Nephron progenitor cell (in vitro differentiated cells): ENCODE measurements at regions not wholly inside any gene's neighbourhood (a gene's known extent, or its start where the extent isn't known, plus 50 kb on each side); places are given as distances from the start of the nearest gene placed in this dataset.
A peak's percentile ranks its signal among the peaks of the same experiment; 100 is the strongest.

ENCODE experiments used
- DNase-seq: peaks from one replicate; pipeline ENCODE4 v3.0.0; 2021
- H3K27ac Mint-ChIP-seq: 2 replicates; pipeline ENCODE4 v1.8.0; 2021; ENCODE audit warnings: mild to moderate bottlenecking, moderate library complexity, mixed read lengths
- H3K27me3 Mint-ChIP-seq: 2 replicates; pipeline ENCODE4 v1.8.0; 2021; ENCODE audit warnings: mild to moderate bottlenecking, low read depth, mixed read lengths; ENCODE audit not compliant: poor library complexity
- H3K36me3 Mint-ChIP-seq: 2 replicates; pipeline ENCODE4 v1.8.0; 2021; ENCODE audit warnings: low read depth, mixed read lengths
- H3K4me1 Mint-ChIP-seq: 2 replicates; pipeline ENCODE4 v1.8.0; 2021; ENCODE audit warnings: mixed read lengths
- H3K4me3 Mint-ChIP-seq: 2 replicates; pipeline ENCODE4 v1.8.0; 2021; ENCODE audit warnings: mild to moderate bottlenecking, moderate library complexity, mixed read lengths
- H3K9me3 Mint-ChIP-seq: 2 replicates; pipeline ENCODE4 v1.8.0; 2021; ENCODE audit warnings: mild to moderate bottlenecking, moderate library complexity, mixed read lengths
- CTCF ChIP-seq: fragments of 200-600 bp; sonication (generic); IDR thresholded peaks from 2 replicates; pipeline ENCODE4 v1.5.0; 2021; ENCODE audit warnings: antibody characterized with exemption

- no peaks in the 10 kb centered on the region for H3K36me3 Mint-ChIP-seq
- DNase-seq: peak; percentile 5
- no peak overlapping the region for H3K4me3 Mint-ChIP-seq
- no peak overlapping the region for H3K27ac Mint-ChIP-seq
- TF ChIP-seq CTCF: no peak
- peaks cover 5% of the 10 kb centered on the region for H3K4me1 Mint-ChIP-seq
- no peaks in the 10 kb centered on the region for H3K27me3 Mint-ChIP-seq
- H3K9me3 Mint-ChIP-seq: peaks cover 4% of the 10 kb centered on the region
Measured at GRCh38 chr6:137309078-137309762, 90.0 kb upstream of the IFNGR1 start.

- no peak overlapping the region for H3K4me3 Mint-ChIP-seq
- no peaks in the 10 kb centered on the region for H3K36me3 Mint-ChIP-seq
- H3K9me3 Mint-ChIP-seq: peaks cover 11% of the 10 kb centered on the region
- no peaks in the 10 kb centered on the region for H3K27me3 Mint-ChIP-seq
- no peak for DNase-seq
- no peaks in the 10 kb centered on the region for H3K4me1 Mint-ChIP-seq
- TF ChIP-seq CTCF: no peak
- no peak overlapping the region for H3K27ac Mint-ChIP-seq
Measured at GRCh38 chr6:137307163-137307854, 88.1 kb upstream of the IFNGR1 start.

GRCh38 chr6:137305691-137306090 lies 86.5 kb upstream of the IFNGR1 start:
- H3K4me3 Mint-ChIP-seq: no peak overlapping the region
- H3K36me3 Mint-ChIP-seq: no peaks in the 10 kb centered on the region
- H3K27ac Mint-ChIP-seq: no peak overlapping the region
- H3K9me3 Mint-ChIP-seq: peaks cover 11% of the 10 kb centered on the region
- H3K4me1 Mint-ChIP-seq: peaks cover 6% of the 10 kb centered on the region
- TF ChIP-seq CTCF: no peak
- H3K27me3 Mint-ChIP-seq: no peaks in the 10 kb centered on the region
- DNase-seq: no peak

- no peaks in the 10 kb centered on the region for H3K36me3 Mint-ChIP-seq
- H3K4me3 Mint-ChIP-seq: no peak overlapping the region
- TF ChIP-seq CTCF: no peak
- H3K4me1 Mint-ChIP-seq: peaks cover 19% of the 10 kb centered on the region
- peaks cover 11% of the 10 kb centered on the region for H3K9me3 Mint-ChIP-seq
- DNase-seq: no peak
- no peak overlapping the region for H3K27ac Mint-ChIP-seq
- H3K27me3 Mint-ChIP-seq: no peaks in the 10 kb centered on the region
Measured at GRCh38 chr6:137304020-137304780, 85.0 kb upstream of the IFNGR1 start.

- H3K4me1 Mint-ChIP-seq: peaks cover 26% of the 10 kb centered on the region
- no peak overlapping the region for H3K27ac Mint-ChIP-seq
- peaks cover 11% of the 10 kb centered on the region for H3K9me3 Mint-ChIP-seq
- no peaks in the 10 kb centered on the region for H3K27me3 Mint-ChIP-seq
- H3K4me3 Mint-ChIP-seq: no peak overlapping the region
- no peak for TF ChIP-seq CTCF
- no peak for DNase-seq
- no peaks in the 10 kb centered on the region for H3K36me3 Mint-ChIP-seq
Measured at GRCh38 chr6:137303441-137303840, 84.3 kb upstream of the IFNGR1 start.
